PFSK-1 (cell line): ENCODE measurements at regions not wholly inside any gene's neighbourhood (a gene's known extent, or its start where the extent isn't known, plus 50 kb on each side); places are given as distances from the start of the nearest gene placed in this dataset.

Source experiments
- FOXP2 ChIP-seq: optimal IDR thresholded peaks from 2 replicates; pipeline ENCODE3; 2011; ENCODE audit warnings: borderline replicate concordance, control low read depth, inconsistent platforms; ENCODE audit not compliant: insufficient read depth; ENCODE audit errors: extremely low read length, extremely low read depth
- POLR2AphosphoS5 ChIP-seq: IDR thresholded peaks from 2 replicates; pipeline ENCODE4 v1.6.1; 2012; ENCODE audit warnings: low read depth, mild to moderate bottlenecking, control low read depth, low read length, moderate library complexity
- REST ChIP-seq, 2 experiments: IDR thresholded peaks; 2 replicates each; pipeline versions ENCODE4 v1.6.1 to v1.8.0; 2011 to 2012; ENCODE audit warnings: low read depth in 2 of 2, low read length in 2 of 2, control low read depth in 1 of 2, inconsistent platforms in 1 of 2, mild to moderate bottlenecking in 1 of 2, moderate library complexity in 1 of 2; ENCODE audit not compliant: insufficient read depth in 1 of 2
- SIN3A ChIP-seq: IDR thresholded peaks from 2 replicates; pipeline ENCODE4 v1.6.1; 2012; ENCODE audit warnings: mild to moderate bottlenecking, low read length, moderate library complexity, borderline replicate concordance; ENCODE audit not compliant: insufficient read depth
- TAF1 ChIP-seq: IDR thresholded peaks from 2 replicates; pipeline ENCODE4 v1.6.1; 2012; ENCODE audit warnings: low read length, control low read depth, borderline replicate concordance; ENCODE audit not compliant: insufficient read depth

GRCh38 chr2:66849153-66849755 lies 414.3 kb downstream of the MEIS1 start:
- TF ChIP-seq FOXP2 (no peak), TAF1 (no peak), SIN3A (no peak), REST (IDR thresholded peaks at IDR 0.05; ENCODE audit: insufficient read depth in 1 of 2, low read depth in 2 of 2, low read length in 2 of 2) (no peak), POLR2AphosphoS5 (no peak)

DNA sequence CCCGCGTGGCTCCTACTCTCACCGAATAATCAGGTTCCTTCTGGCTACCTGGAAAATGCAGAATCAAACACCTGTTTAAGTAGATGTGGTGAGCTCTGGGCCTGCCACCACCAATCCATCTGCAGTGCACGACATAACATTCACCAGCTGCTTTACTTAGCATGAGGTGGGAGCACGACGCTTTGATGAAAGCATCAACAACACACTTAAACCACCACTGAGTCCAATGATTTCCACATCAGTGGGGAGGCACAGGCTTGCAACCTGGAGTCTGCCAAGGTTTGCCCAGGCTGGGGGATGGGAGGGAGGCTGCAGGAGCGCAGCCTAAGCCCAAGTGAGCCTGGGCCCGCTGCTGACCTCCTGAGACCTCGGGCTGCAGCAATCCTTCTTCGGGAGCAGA lies 415.5 kb downstream of the MEIS1 start:
- TF ChIP-seq TAF1 (no peak), POLR2AphosphoS5 (no peak), REST (IDR thresholded peaks at IDR 0.05; ENCODE audit: insufficient read depth in 1 of 2, low read depth in 2 of 2, low read length in 2 of 2) (no peak), SIN3A (no peak), FOXP2 (no peak)

DNA sequence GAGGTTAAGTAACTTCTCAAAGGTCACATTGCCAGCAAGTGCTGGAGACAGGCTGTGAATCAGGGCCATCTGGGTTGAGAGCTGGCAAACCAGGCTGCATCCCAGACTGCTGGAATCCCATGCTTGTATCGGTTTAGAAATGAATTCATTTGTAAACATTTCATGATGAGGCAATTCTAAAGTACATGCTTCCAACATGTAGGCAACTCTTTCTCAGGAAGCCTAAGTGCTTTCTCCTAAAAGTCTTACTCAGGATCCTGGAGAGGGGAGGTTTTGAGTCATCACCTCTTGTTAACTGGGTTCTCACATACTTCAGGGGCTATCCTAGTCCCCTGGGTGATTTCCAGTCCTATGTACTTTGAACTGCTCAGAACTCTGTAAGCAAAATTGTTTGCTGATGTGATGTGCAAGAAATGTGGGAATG lies 416.5 kb downstream of the MEIS1 start:
- TF ChIP-seq POLR2AphosphoS5: no peak
- TF ChIP-seq REST (IDR thresholded peaks at IDR 0.05; ENCODE audit: insufficient read depth in 1 of 2, low read depth in 2 of 2, low read length in 2 of 2): no peak
- TF ChIP-seq FOXP2: no peak
- no peak for TF ChIP-seq SIN3A
- TF ChIP-seq TAF1: no peak

DNA sequence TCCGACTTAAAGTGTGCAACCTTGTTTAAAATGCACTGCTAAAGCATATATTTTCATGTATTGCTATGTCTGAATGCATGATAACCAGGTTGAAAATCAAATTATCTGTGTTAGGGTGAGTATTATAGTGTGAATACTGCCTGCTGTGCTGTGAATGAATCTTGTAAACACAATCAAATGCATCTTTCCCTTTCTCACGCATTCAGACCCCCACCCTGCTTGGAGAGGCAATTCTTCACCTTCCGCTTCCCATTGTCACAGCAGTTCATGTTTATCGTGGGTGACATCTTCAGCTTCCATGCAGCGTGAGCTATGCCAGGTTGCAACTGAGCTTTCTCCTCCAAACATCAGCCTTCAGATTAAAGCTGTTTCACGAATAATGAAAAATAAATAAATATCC lies 418.0 kb downstream of the MEIS1 start:
- TF ChIP-seq TAF1 (no peak), REST (IDR thresholded peaks at IDR 0.05; ENCODE audit: insufficient read depth in 1 of 2, low read depth in 2 of 2, low read length in 2 of 2) (no peak), SIN3A (no peak), POLR2AphosphoS5 (no peak)

DNA sequence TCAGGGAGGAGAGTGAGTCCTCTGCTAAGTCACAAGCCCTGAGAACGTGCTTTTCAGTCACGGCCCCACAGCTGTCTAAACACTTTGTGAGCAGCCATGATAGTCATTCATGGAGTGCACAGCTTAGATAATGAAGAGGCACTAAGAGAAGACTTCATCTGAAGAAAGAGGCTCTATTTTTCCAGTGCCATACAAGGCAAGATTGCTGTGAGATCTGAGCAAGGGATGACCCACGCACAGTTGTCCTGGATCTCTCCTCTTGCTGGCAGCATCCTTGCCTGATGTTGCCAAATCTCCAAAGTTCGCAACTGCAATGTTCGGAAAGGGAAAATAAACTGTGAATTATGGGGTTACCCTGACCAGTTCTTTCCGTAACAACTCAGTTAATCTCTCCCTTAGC lies 418.7 kb downstream of the MEIS1 start:
- TF ChIP-seq SIN3A: no peak
- TF ChIP-seq POLR2AphosphoS5: no peak
- TF ChIP-seq REST (IDR thresholded peaks at IDR 0.05; ENCODE audit: insufficient read depth in 1 of 2, low read depth in 2 of 2, low read length in 2 of 2): no peak
- no peak for TF ChIP-seq FOXP2
- TF ChIP-seq TAF1: no peak
